ENCODE measurements at regions not wholly inside any gene's neighbourhood (a gene's known extent, or its start where the extent isn't known, plus 50 kb on each side); places are given as distances from the start of the nearest gene placed in this dataset.

DNA sequence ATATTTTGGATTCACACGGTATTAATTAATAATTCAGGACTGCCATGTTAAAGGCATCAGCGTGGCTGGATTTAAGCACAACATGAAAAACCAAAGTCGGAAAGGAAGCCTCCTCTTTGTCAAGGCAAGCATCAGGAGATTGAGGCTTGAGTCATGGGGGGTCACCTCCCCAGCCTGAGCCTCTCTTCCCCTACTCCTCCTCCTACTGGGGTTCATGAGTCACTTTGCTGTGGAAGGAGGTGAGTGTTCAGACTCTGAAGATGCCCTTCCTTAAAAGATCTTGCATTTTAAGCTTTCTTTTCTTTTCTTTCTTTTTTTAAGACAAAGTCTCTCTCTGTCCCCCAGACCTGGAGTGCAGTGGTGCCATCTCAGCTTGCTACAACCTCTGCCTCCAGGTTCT lies 235.3 kb upstream of the USP9Y start:
- Histone ChIP-seq H3K9ac (replicated peaks; ENCODE audit: extremely low read depth, insufficient read depth, low read length) (no peak overlapping the region), H3K4me2 (ENCODE audit: insufficient read depth, low read length) (no peak overlapping the region), H3K27ac (ENCODE audit: insufficient read depth, low read depth, low read length) (no peak overlapping the region), H4K20me1 (replicated peaks; ENCODE audit: control insufficient read depth, extremely low read depth, insufficient read depth, low read length) (no peaks in the 10 kb centered on the region), H3K79me2 (ENCODE audit: control insufficient read depth, insufficient read depth, low read length) (no peaks in the 10 kb centered on the region), H2AFZ (ENCODE audit: low read depth, low read length) (no peak overlapping the region), H3K4me3 (replicated peaks in 1 of 3; ENCODE audit: insufficient read depth in 1 of 3, low read depth in 1 of 3, low read length in 3 of 3) (no peak overlapping the region), H3K36me3 (ENCODE audit: control insufficient read depth in 2 of 2, extremely low read depth in 1 of 2, insufficient read depth in 2 of 2, low read length in 2 of 2) (no peaks in the 10 kb centered on the region), H3K9me1 (replicated peaks; ENCODE audit: control insufficient read depth, extremely low read depth, insufficient read depth, low read length) (no peaks in the 10 kb centered on the region), H3K9me3 (replicated peaks; ENCODE audit: control insufficient read depth, insufficient read depth, low read length) (no peaks in the 10 kb centered on the region), H3K27me3 (ENCODE audit: control insufficient read depth in 2 of 2, insufficient read depth in 2 of 2, low read length in 2 of 2) (no peaks in the 10 kb centered on the region), H3K4me1 (ENCODE audit: control insufficient read depth, extremely low read depth, insufficient read depth, low read length) (no peaks in the 10 kb centered on the region)
- intact Hi-C loops (cut with micrococcal nuclease), result no loop called here
- BruUV-seq (replicated peaks), result no TSS peak
- TF ChIP-seq CTCF (IDR thresholded peaks at IDR 0.05; ENCODE audit: extremely low read depth in 1 of 2, insufficient read depth in 1 of 2, low read depth in 1 of 2, low read length in 2 of 2) (no peak), MYC (IDR thresholded peaks at IDR 0.05; ENCODE audit: low read depth, low read length) (no peak), FOS (IDR thresholded peaks at IDR 0.05; ENCODE audit: borderline replicate concordance, insufficient read depth, low read length) (no peak), POLR2AphosphoS5 (IDR thresholded peaks at IDR 0.05; ENCODE audit: insufficient read depth, low read depth, low read length) (no peak), GATA2 (IDR thresholded peaks at IDR 0.05; ENCODE audit: insufficient read depth, insufficient read length, low read depth, low read length) (no peak), JUN (IDR thresholded peaks at IDR 0.05; ENCODE audit: borderline replicate concordance, insufficient read depth, insufficient read length, low read depth) (no peak), POLR2A (IDR thresholded peaks at IDR 0.05; ENCODE audit: low read depth, low read length) (no peak)
- CTCF ChIA-PET, result interaction anchor here (1.5 kb wide), 1 partner anchor 13 kb away, joined by 3 read pairs; no protein-coding TSS in a partner anchor
- POLR2A ChIA-PET, result no interaction called here
- DNase-seq (ENCODE audit: low read depth, low spot score), result no peak
- dilution Hi-C loops (cut with MboI; ENCODE audit: extremely low pct_ligation_motif_present, low sequenced_read_pairs), result no loop called here
- FAIRE-seq, result no peak

DNA sequence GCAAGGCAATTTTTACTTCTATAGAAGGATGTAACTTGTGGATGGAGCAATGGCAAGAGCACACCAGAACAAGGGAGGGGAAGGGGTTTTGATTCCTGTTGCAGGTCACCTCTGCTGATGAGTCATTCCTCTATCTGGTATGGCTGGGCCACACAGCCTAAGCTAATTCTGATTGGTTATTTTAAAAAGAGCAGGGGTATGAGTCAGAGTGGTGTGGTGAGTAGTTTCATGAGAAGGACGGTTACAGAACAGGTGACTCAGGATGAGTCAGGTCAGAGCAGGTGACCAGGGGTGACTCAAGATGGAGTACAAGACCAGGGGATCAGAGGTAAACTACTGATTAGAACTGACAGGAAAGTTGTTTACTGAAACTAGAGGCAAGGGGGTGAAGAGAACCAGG lies 231.9 kb upstream of the USP9Y start:
- Histone ChIP-seq H3K9me1 (replicated peaks; ENCODE audit: control insufficient read depth, extremely low read depth, insufficient read depth, low read length) (no peaks in the 10 kb centered on the region), H4K20me1 (replicated peaks; ENCODE audit: control insufficient read depth, extremely low read depth, insufficient read depth, low read length) (no peaks in the 10 kb centered on the region), H3K9me3 (replicated peaks; ENCODE audit: control insufficient read depth, insufficient read depth, low read length) (no peaks in the 10 kb centered on the region), H3K4me2 (ENCODE audit: insufficient read depth, low read length) (no peak overlapping the region), H3K27ac (ENCODE audit: insufficient read depth, low read depth, low read length) (no peak overlapping the region), H3K9ac (replicated peaks; ENCODE audit: extremely low read depth, insufficient read depth, low read length) (no peak overlapping the region), H3K36me3 (ENCODE audit: control insufficient read depth in 2 of 2, extremely low read depth in 1 of 2, insufficient read depth in 2 of 2, low read length in 2 of 2) (no peaks in the 10 kb centered on the region), H3K4me1 (ENCODE audit: control insufficient read depth, extremely low read depth, insufficient read depth, low read length) (no peaks in the 10 kb centered on the region), H3K4me3 (replicated peaks in 1 of 3; ENCODE audit: insufficient read depth in 1 of 3, low read depth in 1 of 3, low read length in 3 of 3) (no peak overlapping the region), H3K27me3 (ENCODE audit: control insufficient read depth in 2 of 2, insufficient read depth in 2 of 2, low read length in 2 of 2) (no peaks in the 10 kb centered on the region), H2AFZ (ENCODE audit: low read depth, low read length) (no peak overlapping the region), H3K79me2 (ENCODE audit: control insufficient read depth, insufficient read depth, low read length) (no peaks in the 10 kb centered on the region)
- DNase-seq (ENCODE audit: low read depth, low spot score) (no peak), FAIRE-seq (no peak)
- CTCF ChIA-PET, result no interaction called here
- BruUV-seq (replicated peaks), result no TSS peak
- POLR2A ChIA-PET, result no interaction called here
- dilution Hi-C loops (cut with MboI; ENCODE audit: extremely low pct_ligation_motif_present, low sequenced_read_pairs) (no loop called here), intact Hi-C loops (cut with micrococcal nuclease) (no loop called here)
- no peak for TF ChIP-seq MAX (IDR thresholded peaks at IDR 0.05; ENCODE audit: insufficient read depth, insufficient read length)
- no peak for TF ChIP-seq MYC (IDR thresholded peaks at IDR 0.05; ENCODE audit: low read depth, low read length)
- no peak for TF ChIP-seq JUN (IDR thresholded peaks at IDR 0.05; ENCODE audit: borderline replicate concordance, insufficient read depth, insufficient read length, low read depth)
- no peak for TF ChIP-seq EZH2 (IDR thresholded peaks at IDR 0.05; ENCODE audit: borderline replicate concordance, low read depth, low read length, severe bottlenecking)
- no peak for TF ChIP-seq POLR2A (IDR thresholded peaks at IDR 0.05; ENCODE audit: low read depth, low read length)
- TF ChIP-seq POLR2AphosphoS5 (IDR thresholded peaks at IDR 0.05; ENCODE audit: insufficient read depth, low read depth, low read length), result no peak
- no peak for TF ChIP-seq FOS (IDR thresholded peaks at IDR 0.05; ENCODE audit: borderline replicate concordance, insufficient read depth, low read length)
- TF ChIP-seq GATA2 (IDR thresholded peaks at IDR 0.05; ENCODE audit: insufficient read depth, insufficient read length, low read depth, low read length), result no peak
- no peak for TF ChIP-seq CTCF (IDR thresholded peaks at IDR 0.05; ENCODE audit: extremely low read depth in 1 of 2, insufficient read depth in 1 of 2, low read depth in 1 of 2, low read length in 2 of 2)

All from endothelial cell of umbilical vein (primary cell).